ENCODE measurements at regions not wholly inside any gene's neighbourhood (a gene's known extent, or its start where the extent isn't known, plus 50 kb on each side); places are given as distances from the start of the nearest gene placed in this dataset.
A peak's percentile ranks its signal among the peaks of the same experiment; 100 is the strongest.

DNA sequence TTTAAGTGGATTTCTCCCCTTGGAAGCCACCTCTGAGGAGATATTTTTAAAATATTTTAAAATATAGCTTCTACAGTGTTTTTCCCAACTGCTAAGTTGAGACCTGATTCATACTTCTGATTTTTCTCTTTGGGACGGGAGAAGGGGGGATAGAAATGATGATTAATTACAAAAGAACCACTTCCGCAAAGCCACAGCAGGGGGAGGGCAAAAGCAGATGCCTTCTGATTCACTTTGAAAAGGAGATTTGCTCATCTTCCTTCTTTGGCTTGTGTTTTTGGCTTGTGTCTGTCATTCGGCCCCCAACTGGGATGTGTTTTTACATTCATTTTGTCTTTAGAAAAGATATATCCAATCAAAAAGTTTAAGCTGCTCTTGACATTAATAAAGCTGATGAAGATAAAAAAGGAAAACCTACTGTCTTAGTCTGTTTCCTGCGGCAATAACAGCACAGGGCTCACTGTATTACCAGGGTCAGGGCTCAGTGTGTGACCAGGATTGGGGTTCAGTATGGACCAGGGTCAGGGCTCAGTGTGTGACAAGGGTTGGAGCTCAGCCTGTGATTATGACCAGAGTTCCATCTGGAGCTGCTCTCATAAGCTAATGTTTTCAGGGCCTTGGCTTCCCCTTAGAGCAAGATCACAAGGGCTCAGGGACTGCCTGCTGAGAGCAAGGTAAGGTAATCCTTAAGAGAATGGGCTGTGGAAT lies 223.2 kb downstream of the MTHFS start:
- Histone ChIP-seq H3K36me3 (no peaks in the 10 kb centered on the region), H3K4me3 (no peak overlapping the region), H3K9me3 (no peaks in the 10 kb centered on the region), H3K27me3 (no peaks in the 10 kb centered on the region)
- peak; percentile 79 for DNase-seq

DNA sequence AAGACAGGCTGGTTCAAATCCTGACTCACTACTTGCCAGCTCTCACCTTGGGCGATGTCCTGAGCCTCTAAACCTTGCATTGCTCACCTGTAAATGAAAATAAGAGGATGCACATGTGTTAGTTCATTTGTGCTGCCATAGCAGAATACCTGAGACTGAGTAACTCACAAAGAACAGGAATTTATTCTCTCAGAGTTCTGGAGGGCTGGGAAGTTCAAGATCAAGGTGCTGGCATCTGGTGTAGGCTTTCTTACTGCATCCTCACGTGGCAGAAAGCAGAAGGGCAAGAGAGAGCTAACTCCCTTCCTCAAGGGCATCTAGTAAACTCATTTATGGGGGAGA lies 222.7 kb downstream of the MTHFS start:
- DNase-seq: no peak
- H3K27me3 ChIP-seq: no peaks in the 10 kb centered on the region
- no peaks in the 10 kb centered on the region for H3K9me3 ChIP-seq
- H3K4me3 ChIP-seq: no peak overlapping the region
- H3K36me3 ChIP-seq: no peaks in the 10 kb centered on the region

GRCh38 chr15:79675982-79676381 lies 220.8 kb downstream of the MTHFS start:
- H3K9me3 ChIP-seq: no peaks in the 10 kb centered on the region
- no peaks in the 10 kb centered on the region for H3K36me3 ChIP-seq
- no peak for DNase-seq
- no peaks in the 10 kb centered on the region for H3K27me3 ChIP-seq
- H3K4me3 ChIP-seq: no peak overlapping the region

DNA sequence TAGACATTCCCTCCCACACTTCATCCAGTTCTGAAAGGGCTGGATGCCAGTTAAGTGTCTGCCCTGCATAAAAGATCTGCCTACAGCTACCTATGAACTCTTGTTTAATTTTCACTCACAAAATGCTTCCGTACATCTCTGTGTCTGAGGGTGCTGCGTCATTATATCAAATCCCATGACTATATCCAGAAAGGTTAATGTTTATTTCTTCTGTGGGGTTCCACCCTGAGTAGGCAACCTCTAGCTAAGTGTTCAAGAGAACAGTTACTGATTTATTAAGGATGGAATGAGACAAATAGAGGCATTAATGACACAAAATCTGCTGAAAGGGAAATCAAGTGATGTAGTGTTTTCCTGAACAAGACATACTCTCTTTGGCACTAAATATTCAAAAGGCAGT lies 220.2 kb downstream of the MTHFS start:
- H3K36me3 ChIP-seq: no peaks in the 10 kb centered on the region
- H3K27me3 ChIP-seq: no peaks in the 10 kb centered on the region
- no peaks in the 10 kb centered on the region for H3K9me3 ChIP-seq
- no peak for DNase-seq
- no peak overlapping the region for H3K4me3 ChIP-seq

DNA sequence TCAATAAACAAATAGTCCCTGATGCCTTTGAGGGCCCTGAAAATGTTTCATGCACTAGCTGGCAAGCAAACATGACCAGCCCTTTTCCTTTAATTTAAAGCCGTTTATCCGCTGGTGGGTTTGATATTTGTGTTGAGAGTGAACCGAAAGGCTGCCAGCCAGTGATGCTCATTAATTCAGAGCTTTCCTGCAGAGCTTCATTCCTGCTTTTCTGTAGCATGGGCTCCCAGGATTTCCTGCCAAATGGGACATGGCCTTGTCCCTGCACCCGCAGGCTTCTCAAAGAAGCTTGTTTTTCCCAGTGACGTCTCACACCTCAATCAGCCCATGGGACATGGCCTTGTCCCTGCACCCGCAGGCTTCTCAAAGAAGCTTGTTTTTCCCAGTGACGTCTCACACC lies 219.6 kb downstream of the MTHFS start:
- Histone ChIP-seq H3K4me3 (no peak overlapping the region), H3K27me3 (no peaks in the 10 kb centered on the region), H3K9me3 (no peaks in the 10 kb centered on the region), H3K36me3 (no peaks in the 10 kb centered on the region)
- no peak for DNase-seq

DNA sequence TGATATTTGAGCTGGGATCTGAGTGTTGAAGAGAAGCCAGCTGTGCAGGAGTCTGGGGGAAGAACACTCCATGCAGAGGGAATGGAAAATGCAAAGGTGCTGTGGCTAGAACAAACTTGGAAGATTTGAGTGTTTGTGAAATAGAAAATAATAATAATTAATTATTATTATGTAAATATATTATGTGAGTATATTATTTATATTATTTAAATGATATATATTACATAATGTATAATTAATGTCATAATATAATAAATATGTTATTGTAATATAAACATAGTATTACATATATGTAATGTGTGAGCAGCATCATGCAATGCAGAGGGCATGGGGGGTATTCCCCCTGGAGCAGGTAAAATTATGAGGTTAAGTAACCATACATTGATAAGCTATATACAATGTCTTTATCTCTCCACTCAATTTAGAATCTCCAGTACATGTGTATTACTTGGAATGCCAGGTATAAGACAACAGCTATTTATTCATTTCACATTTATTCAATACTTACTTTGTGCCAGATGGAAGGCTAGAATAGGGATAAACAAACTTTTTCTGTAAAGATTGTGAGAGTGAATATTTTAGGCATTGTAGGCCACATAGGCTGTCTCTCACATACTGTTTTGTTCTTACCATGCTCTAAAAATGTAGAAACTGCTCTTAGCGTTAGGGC lies 218.6 kb downstream of the MTHFS start:
- Histone ChIP-seq H3K4me3 (no peak overlapping the region), H3K9me3 (no peaks in the 10 kb centered on the region), H3K27me3 (no peaks in the 10 kb centered on the region), H3K36me3 (no peaks in the 10 kb centered on the region)
- DNase-seq: no peak

DNA sequence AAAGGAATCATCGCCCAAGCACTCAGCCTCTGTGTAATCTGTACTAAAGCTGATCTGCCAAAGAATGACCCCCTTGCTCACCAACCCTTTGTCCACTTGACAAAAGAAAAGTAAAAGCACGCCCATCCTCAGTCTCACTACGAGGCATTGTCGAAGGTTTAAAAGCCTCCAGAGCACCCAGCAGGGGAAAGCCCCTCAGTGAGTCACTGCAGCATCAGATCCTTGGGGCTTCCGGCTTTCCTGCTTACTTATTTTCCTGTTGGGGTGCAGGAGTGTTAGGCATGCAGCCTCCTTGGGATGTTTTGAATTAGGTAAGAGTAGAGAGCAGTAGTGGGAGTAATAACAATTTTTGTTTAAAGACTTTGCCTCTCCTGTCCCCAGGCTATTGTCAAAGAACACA lies 216.1 kb downstream of the MTHFS start:
- no peak overlapping the region for H3K4me3 ChIP-seq
- no peaks in the 10 kb centered on the region for H3K36me3 ChIP-seq
- no peaks in the 10 kb centered on the region for H3K9me3 ChIP-seq
- DNase-seq: peak; percentile 79
- H3K27me3 ChIP-seq: no peaks in the 10 kb centered on the region

- peak; percentile 93 for DNase-seq
- H3K4me3 ChIP-seq: no peak overlapping the region
- no peaks in the 10 kb centered on the region for H3K27me3 ChIP-seq
- no peaks in the 10 kb centered on the region for H3K36me3 ChIP-seq
- H3K9me3 ChIP-seq: no peaks in the 10 kb centered on the region
Observed at GRCh38 chr15:79682285-79682684, 214.5 kb downstream of the MTHFS start.

- DNase-seq: peak; percentile 55
- Histone ChIP-seq H3K4me3 (no peak overlapping the region), H3K36me3 (no peaks in the 10 kb centered on the region), H3K27me3 (no peaks in the 10 kb centered on the region), H3K9me3 (no peaks in the 10 kb centered on the region)
Observed at GRCh38 chr15:79682851-79683288, 213.9 kb downstream of the MTHFS start.

DNA sequence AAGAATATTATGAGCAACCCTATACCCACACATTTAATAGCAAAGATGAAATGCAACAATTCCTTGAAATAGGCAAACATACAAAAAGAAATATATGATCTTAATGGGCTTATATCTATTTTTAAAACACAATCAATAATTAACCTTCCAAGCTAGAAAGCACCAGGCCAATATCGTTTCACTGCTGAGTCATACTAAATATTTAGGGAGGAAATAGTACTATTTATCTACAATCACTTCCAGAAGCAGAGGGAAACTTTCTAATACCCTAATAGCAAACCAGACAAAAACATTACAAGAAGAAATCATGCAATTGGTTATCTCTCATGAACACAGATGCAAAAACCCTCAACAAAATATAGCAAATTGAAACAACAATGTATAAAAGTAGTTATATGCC lies 207.8 kb downstream of the MTHFS start:
- Histone ChIP-seq H3K27me3 (no peaks in the 10 kb centered on the region), H3K4me3 (no peak overlapping the region), H3K9me3 (no peaks in the 10 kb centered on the region), H3K36me3 (no peaks in the 10 kb centered on the region)
- no peak for DNase-seq

GRCh38 chr15:79700951-79701480 lies 195.8 kb downstream of the MTHFS start:
- H3K4me3 ChIP-seq: no peak overlapping the region
- no peaks in the 10 kb centered on the region; the same call in 1 of the 2 replicates for H3K9me3 ChIP-seq
- no peak for DNase-seq

DNA sequence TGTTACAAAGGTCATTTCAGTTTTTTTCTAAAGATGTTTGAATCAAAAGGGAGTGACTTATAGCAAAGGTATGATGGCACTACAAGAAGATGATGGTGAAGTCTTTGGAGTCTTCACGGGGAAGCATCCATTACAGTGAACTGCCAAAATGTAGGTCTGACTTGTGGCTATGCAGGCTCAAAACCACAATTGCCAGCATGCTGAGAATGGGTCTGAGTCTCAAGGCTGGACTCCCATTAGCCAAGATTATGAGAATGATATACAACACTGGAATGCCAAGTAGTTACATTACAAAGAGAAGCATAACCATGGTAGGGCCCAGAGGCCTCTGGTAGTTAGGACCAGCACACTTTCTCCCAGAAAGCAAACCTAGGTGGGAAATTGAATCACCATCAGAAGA lies 194.2 kb downstream of the MTHFS start:
- no peaks in the 10 kb centered on the region for H3K36me3 ChIP-seq
- H3K4me3 ChIP-seq: no peak overlapping the region
- no peak for DNase-seq
- no peaks in the 10 kb centered on the region for H3K27me3 ChIP-seq
- peaks cover 3% of the 10 kb centered on the region for H3K9me3 ChIP-seq

More at GRCh38 chr15:79700951-79701480, 195.8 kb downstream of the MTHFS start:
- H3K27me3 ChIP-seq: no peaks in the 10 kb centered on the region
- H3K36me3 ChIP-seq: no peaks in the 10 kb centered on the region

- Histone ChIP-seq H3K4me3 (no peak overlapping the region), H3K27me3 (no peaks in the 10 kb centered on the region), H3K9me3 (no peaks in the 10 kb centered on the region), H3K36me3 (no peaks in the 10 kb centered on the region)
- DNase-seq: no peak
Observed at GRCh38 chr15:79721256-79721655, 175.6 kb downstream of the MTHFS start.

GRCh38 chr15:79724312-79724711 lies 172.5 kb downstream of the MTHFS start:
- DNase-seq: peak; percentile 9
- Histone ChIP-seq H3K27me3 (no peaks in the 10 kb centered on the region), H3K9me3 (no peaks in the 10 kb centered on the region), H3K36me3 (no peaks in the 10 kb centered on the region), H3K4me3 (no peak overlapping the region)

DNA sequence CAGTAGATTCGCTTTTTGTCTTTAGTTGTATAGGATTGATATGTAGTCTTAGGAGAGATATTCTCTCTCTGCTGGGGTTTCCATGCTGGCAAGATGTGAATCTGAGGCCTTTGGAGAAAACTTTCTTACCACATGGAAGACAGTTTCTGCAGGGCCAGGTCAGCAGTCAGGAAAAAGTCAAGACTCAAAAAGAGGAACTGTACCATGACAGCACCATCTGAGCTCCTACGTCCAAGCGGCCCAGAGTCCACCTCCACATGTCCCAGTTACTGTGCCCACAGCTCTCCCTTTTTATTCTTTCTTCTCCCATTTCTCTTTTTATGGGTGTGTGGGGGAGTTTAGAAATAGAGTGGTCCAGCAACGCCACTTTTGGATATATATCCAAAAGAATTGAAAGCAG lies 172.0 kb downstream of the MTHFS start:
- H3K27me3 ChIP-seq: no peaks in the 10 kb centered on the region
- no peak overlapping the region for H3K4me3 ChIP-seq
- DNase-seq: no peak
- H3K36me3 ChIP-seq: no peaks in the 10 kb centered on the region
- H3K9me3 ChIP-seq: no peaks in the 10 kb centered on the region

GRCh38 chr15:79728867-79729266 lies 167.9 kb downstream of the MTHFS start:
- Histone ChIP-seq H3K9me3 (no peaks in the 10 kb centered on the region), H3K36me3 (no peaks in the 10 kb centered on the region), H3K27me3 (no peaks in the 10 kb centered on the region), H3K4me3 (no peak overlapping the region)
- no peak for DNase-seq

DNA sequence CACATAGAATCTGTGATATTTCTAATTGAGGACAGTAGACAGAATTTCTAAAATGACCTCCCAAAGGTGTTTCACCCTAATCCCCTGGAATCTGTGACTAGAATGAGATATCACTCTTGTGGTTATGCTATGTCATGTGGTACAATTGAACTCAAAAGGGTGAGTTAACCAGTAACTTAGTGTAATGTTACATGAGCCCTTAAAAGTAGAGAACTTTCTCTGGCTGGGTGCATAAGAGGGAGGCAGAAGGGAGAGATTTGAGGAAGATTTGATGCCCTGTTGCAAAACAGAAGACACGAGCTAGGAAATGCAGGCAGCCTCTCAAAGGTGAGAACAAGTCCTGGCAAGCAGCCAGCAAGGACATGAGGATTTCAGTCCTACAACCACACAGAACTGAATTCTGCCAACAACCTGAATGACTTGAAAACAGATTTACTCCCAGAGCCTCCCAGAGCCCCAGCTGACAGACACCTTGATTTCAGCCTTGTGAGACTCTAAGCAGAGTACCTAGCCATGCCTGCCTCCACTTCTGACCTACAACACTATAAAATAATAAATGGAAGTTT lies 160.3 kb downstream of the MTHFS start:
- Histone ChIP-seq H3K36me3 (no peaks in the 10 kb centered on the region), H3K4me3 (no peak overlapping the region), H3K27me3 (no peaks in the 10 kb centered on the region), H3K9me3 (peaks cover 2% of the 10 kb centered on the region; the same call in 1 of the 2 replicates)
- no peak for DNase-seq

GRCh38 chr15:79738143-79738542 lies 158.7 kb downstream of the MTHFS start:
- no peak overlapping the region for H3K4me3 ChIP-seq
- H3K9me3 ChIP-seq: peaks cover 2% of the 10 kb centered on the region; the same call in 1 of the 2 replicates
- H3K27me3 ChIP-seq: no peaks in the 10 kb centered on the region
- no peaks in the 10 kb centered on the region for H3K36me3 ChIP-seq
- DNase-seq: no peak
